ENCODE measurements at regions not wholly inside any gene's neighbourhood (a gene's known extent, or its start where the extent isn't known, plus 50 kb on each side); places are given as distances from the start of the nearest gene placed in this dataset.

DNA sequence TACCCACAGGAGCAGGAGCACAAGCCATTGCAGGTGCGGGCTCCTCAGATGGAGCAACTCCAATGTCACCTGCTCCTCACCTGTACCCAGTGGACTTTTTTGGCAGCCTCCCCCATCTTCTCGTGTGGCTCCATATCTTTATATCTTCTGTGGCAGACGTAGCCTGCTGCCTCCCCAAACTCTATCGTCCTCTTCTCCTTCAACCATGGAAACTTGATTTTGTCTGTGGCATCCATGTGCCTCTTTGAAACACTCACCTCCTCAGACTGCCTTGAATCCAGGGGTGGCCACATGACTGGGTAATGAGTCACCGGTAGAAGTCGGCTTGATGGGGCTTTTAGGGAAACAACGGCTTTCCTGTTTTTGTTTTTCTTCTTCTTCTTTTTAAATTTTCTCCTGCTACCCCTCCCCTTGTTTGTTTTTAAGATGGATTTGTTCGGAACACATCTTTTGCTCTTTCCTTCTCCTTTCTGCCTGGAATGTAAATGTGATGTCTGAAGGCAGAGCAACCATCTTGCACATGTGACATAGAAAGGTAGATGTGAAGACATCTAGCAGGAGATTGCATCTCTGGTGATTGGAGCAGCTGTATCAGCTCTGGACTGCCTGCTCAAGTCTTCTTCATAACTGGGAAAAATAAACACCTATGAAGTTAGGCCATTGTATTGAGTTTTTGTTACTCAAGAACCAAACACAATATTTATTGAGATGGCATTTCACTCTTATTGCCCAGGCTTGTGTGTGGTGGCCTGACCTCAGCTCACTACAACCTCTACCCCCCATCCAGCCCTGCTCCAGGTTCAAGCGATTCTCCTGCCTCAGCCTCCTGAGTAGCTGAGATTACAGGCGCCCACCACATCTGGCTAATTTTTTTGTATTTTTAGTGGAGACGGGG lies 69.9 kb upstream of the DDR1 start (continued):
- peak; percentile 59 for TF ChIP-seq FOS (IDR thresholded peaks at IDR 0.05; ENCODE audit: extremely low read depth, insufficient read length)
- TF ChIP-seq KDM2B (CRISPR knock-in tag; IDR thresholded peaks at IDR 0.05): 0 out of 2 replicates have a peak, but pooled peaks have one; percentile 8
- TF ChIP-seq, protein P1, sequence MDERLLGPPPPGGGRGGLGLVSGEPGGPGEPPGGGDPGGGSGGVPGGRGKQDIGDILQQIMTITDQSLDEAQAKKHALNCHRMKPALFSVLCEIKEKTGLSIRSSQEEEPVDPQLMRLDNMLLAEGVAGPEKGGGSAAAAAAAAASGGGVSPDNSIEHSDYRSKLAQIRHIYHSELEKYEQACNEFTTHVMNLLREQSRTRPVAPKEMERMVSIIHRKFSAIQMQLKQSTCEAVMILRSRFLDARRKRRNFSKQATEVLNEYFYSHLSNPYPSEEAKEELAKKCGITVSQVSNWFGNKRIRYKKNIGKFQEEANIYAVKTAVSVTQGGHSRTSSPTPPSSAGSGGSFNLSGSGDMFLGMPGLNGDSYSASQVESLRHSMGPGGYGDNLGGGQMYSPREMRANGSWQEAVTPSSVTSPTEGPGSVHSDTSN (CRISPR knock-in tag; IDR thresholded peaks at IDR 0.05; ENCODE audit: low read depth): no peak
- TF ChIP-seq, protein P1 (tag; conservative IDR thresholded peaks at IDR 0.05; ENCODE audit: low read depth): no peak
- 0 out of 2 replicates have a peak, but pooled peaks have one; percentile 19 for TF ChIP-seq KLF6 (CRISPR knock-in tag; IDR thresholded peaks at IDR 0.05; ENCODE audit: borderline replicate concordance)
- 0 out of 4 replicates have a peak, but pooled peaks of 1 of the 2 experiments have one; percentile 22 for TF ChIP-seq NRF1 (conservative IDR thresholded peaks at IDR 0.05 in 1 of 2, IDR thresholded peaks at IDR 0.05 in 1 of 2)
- TF ChIP-seq, protein P2, sequence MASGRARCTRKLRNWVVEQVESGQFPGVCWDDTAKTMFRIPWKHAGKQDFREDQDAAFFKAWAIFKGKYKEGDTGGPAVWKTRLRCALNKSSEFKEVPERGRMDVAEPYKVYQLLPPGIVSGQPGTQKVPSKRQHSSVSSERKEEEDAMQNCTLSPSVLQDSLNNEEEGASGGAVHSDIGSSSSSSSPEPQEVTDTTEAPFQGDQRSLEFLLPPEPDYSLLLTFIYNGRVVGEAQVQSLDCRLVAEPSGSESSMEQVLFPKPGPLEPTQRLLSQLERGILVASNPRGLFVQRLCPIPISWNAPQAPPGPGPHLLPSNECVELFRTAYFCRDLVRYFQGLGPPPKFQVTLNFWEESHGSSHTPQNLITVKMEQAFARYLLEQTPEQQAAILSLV (tag; IDR thresholded peaks at IDR 0.05): 0 out of 2 replicates have a peak, but pooled peaks have one; percentile 9
- TF ChIP-seq DACH1 (IDR thresholded peaks at IDR 0.05; ENCODE audit: partially characterized antibody): no peak
- TF ChIP-seq ZNF584 (CRISPR knock-in tag; IDR thresholded peaks at IDR 0.05; ENCODE audit: low read depth): peak; percentile 44
- 0 out of 2 replicates have a peak, but pooled peaks have one; percentile 64 for TF ChIP-seq HDAC8 (tag; IDR thresholded peaks at IDR 0.05)
- TF ChIP-seq RBFOX2 (IDR thresholded peaks at IDR 0.05; ENCODE audit: low read depth, low read length): no peak
- peak; percentile 98 for TF ChIP-seq JUND (IDR thresholded peaks at IDR 0.05; ENCODE audit: borderline replicate concordance, low read depth, low read length)
- peak; percentile 96 for TF ChIP-seq JUND (tag; IDR thresholded peaks at IDR 0.05; ENCODE audit: borderline replicate concordance, low read depth, low read length)
- TF ChIP-seq SMARCE1 (IDR thresholded peaks at IDR 0.05): peak; percentile 93
- TF ChIP-seq NBN (IDR thresholded peaks at IDR 0.05; ENCODE audit: low read depth): peak; percentile 78
- TF ChIP-seq HLTF (IDR thresholded peaks at IDR 0.05): peak; percentile 21; the same call in 1 of the 2 replicates
- TF ChIP-seq HNRNPUL1 (IDR thresholded peaks at IDR 0.05; ENCODE audit: low read length): no peak
- TF ChIP-seq ZNF324 (CRISPR knock-in tag; IDR thresholded peaks at IDR 0.05): no peak
- TF ChIP-seq EP300 (IDR thresholded peaks at IDR 0.05; ENCODE audit: low read length): peak; percentile 72
- 0 out of 2 replicates have a peak, but pooled peaks have one; percentile 15 for TF ChIP-seq CBX5 (IDR thresholded peaks at IDR 0.05; ENCODE audit: borderline replicate concordance, low read depth)
- TF ChIP-seq CREB1 (IDR thresholded peaks at IDR 0.05): no peak
- 0 out of 2 replicates have a peak, but pooled peaks have one; percentile 31 for TF ChIP-seq CREB1 (CRISPR knock-in tag; IDR thresholded peaks at IDR 0.05)
- TF ChIP-seq, protein P3, sequence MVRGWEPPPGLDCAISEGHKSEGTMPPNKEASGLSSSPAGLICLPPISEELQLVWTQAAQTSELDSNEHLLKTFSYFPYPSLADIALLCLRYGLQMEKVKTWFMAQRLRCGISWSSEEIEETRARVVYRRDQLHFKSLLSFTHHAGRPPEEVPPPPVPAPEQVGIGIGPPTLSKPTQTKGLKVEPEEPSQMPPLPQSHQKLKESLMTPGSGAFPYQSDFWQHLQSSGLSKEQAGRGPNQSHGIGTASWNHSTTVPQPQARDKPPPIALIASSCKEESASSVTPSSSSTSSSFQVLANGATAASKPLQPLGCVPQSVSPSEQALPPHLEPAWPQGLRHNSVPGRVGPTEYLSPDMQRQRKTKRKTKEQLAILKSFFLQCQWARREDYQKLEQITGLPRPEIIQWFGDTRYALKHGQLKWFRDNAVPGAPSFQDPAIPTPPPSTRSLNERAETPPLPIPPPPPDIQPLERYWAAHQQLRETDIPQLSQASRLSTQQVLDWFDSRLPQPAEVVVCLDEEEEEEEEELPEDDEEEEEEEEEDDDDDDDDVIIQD (CRISPR knock-in tag; IDR thresholded peaks at IDR 0.05): 0 out of 2 replicates have a peak, but pooled peaks have one; percentile 38

All from K562 (cell line).